Tibial nerve (tissue), 4 donors: ENCODE measurements at regions not wholly inside any gene's neighbourhood (a gene's known extent, or its start where the extent isn't known, plus 50 kb on each side); places are given as distances from the start of the nearest gene placed in this dataset.

Source experiments
- DNase-seq, 2 donors: peaks; one replicate each; pipeline ENCODE4 v3.0.0-alpha.2; 2019; ENCODE audit warnings: low spot score in 2 of 2
- H3K27ac ChIP-seq, 4 donors: fragments of 200-600 bp; sonication (generic) in 3 of 4; one replicate each; pipeline ENCODE4 v1.5.1; 2017 to 2019; ENCODE audit warnings: mild to moderate bottlenecking in 1 of 4
- H3K27me3 ChIP-seq, 2 donors: fragments of 200-600 bp; sonication (generic) in 1 of 2; one replicate each; pipeline versions ENCODE4 v1.5.1 to v1.6.0; 2017 to 2019
- H3K36me3 ChIP-seq, 3 donors: fragments of 200-600 bp; sonication (generic); one replicate each; pipeline ENCODE4 v1.5.1; 2018 to 2019
- H3K4me1 ChIP-seq, 4 donors: fragments of 200-600 bp; sonication (generic) in 3 of 4; one replicate each; pipeline ENCODE4 v1.5.1; 2017 to 2019
- H3K4me3 ChIP-seq, 4 donors: fragments of 200-600 bp; sonication (generic) in 3 of 4; one replicate each; pipeline ENCODE4 v1.5.1; 2017 to 2019; ENCODE audit warnings: mild to moderate bottlenecking in 1 of 4, moderate library complexity in 1 of 4
- H3K9me3 ChIP-seq, 4 donors: fragments of 200-600 bp; sonication (generic) in 3 of 4; one replicate each; pipeline ENCODE4 v1.5.1; 2017 to 2019
- CTCF ChIP-seq, 5 experiments: fragments of 200-600 bp in 3 of 5; fragments of 450-650 bp in 2 of 5; sonication (generic) in 3 of 5; IDR thresholded peaks; one replicate each; pipeline ENCODE4 v1.5.1; 2016 to 2019; ENCODE audit warnings: antibody characterized with exemption in 5 of 5, mild to moderate bottlenecking in 3 of 5, moderate library complexity in 2 of 5
- EP300 ChIP-seq, 2 donors: sonication (generic); formaldehyde crosslinking; IDR thresholded peaks; one replicate each; pipeline ENCODE4 v1.6.1; 2017; ENCODE audit warnings: antibody characterized with exemption in 2 of 2, mild to moderate bottlenecking in 1 of 2
- POLR2A ChIP-seq, 2 donors: fragments of 450-650 bp; IDR thresholded peaks; one replicate each; pipeline ENCODE4 v1.6.1; 2017; ENCODE audit warnings: antibody characterized with exemption in 2 of 2, mild to moderate bottlenecking in 2 of 2, moderate library complexity in 2 of 2
- WGBS, 2 donors: methylation state at CpG; one replicate each; pipeline ENCODE4 v1.1.5; 2018; 5-methylcytosine and 5-hydroxymethylcytosine counted together

- no peak overlapping the region for H3K27ac ChIP-seq
Measured at GRCh38 chr18:77557046-77557587, 307.5 kb downstream of the GALR1 start.

GRCh38 chr18:77559274-77559910 is 309.7 kb downstream of the GALR1 start:
- DNase-seq, result no peak
- Histone ChIP-seq H3K27ac (no peak overlapping the region), H3K4me1 (no peaks in the 10 kb centered on the region), H3K36me3 (no peaks in the 10 kb centered on the region), H3K9me3 (no peaks in the 10 kb centered on the region), H3K4me3 (no peak overlapping the region), H3K27me3 (no peaks in the 10 kb centered on the region)
- 78 to 90% methylated on average over 6 of the region's 6 CpGs for WGBS, 2 donors
- TF ChIP-seq POLR2A (IDR thresholded peaks at IDR 0.05), result no peak
- TF ChIP-seq EP300 (IDR thresholded peaks at IDR 0.05), result no peak
- no peak for TF ChIP-seq CTCF (IDR thresholded peaks at IDR 0.05)

More at GRCh38 chr18:77557046-77557587, 307.5 kb downstream of the GALR1 start:
- no peaks in the 10 kb centered on the region for H3K27me3 ChIP-seq
- H3K36me3 ChIP-seq, result no peaks in the 10 kb centered on the region
- no peak overlapping the region for H3K4me3 ChIP-seq
- no peaks in the 10 kb centered on the region for H3K9me3 ChIP-seq
- H3K4me1 ChIP-seq, result no peaks in the 10 kb centered on the region
- TF ChIP-seq CTCF (IDR thresholded peaks at IDR 0.05) (no peak), EP300 (IDR thresholded peaks at IDR 0.05) (no peak), POLR2A (IDR thresholded peaks at IDR 0.05) (no peak)
- WGBS, 2 donors, result 54 to 57% methylated on average over 7 of the region's 7 CpGs
- DNase-seq, result no peak

- 56 to 61% methylated on average over 3 of the region's 3 CpGs for WGBS, 2 donors
- no peaks in the 10 kb centered on the region for H3K4me1 ChIP-seq
- H3K27me3 ChIP-seq, result no peaks in the 10 kb centered on the region
- no peak overlapping the region for H3K27ac ChIP-seq
- DNase-seq, result no peak
- H3K4me3 ChIP-seq, result no peak overlapping the region
- H3K9me3 ChIP-seq, result no peaks in the 10 kb centered on the region
- no peaks in the 10 kb centered on the region for H3K36me3 ChIP-seq
- TF ChIP-seq CTCF (IDR thresholded peaks at IDR 0.05) (no peak), EP300 (IDR thresholded peaks at IDR 0.05) (no peak), POLR2A (IDR thresholded peaks at IDR 0.05) (no peak)
Measured at GRCh38 chr18:77560341-77560992, 310.8 kb downstream of the GALR1 start.

GRCh38 chr18:77566604-77567003 is 317.0 kb downstream of the GALR1 start:
- TF ChIP-seq EP300 (IDR thresholded peaks at IDR 0.05), result no peak
- TF ChIP-seq CTCF (IDR thresholded peaks at IDR 0.05), result no peak
- no peak for TF ChIP-seq POLR2A (IDR thresholded peaks at IDR 0.05)
- 88 to 94% methylated on average over 9 to 10 of the region's 10 CpGs for whole genome bisulfite sequencing, 2 donors
- Histone ChIP-seq H3K4me1 (no peaks in the 10 kb centered on the region), H3K4me3 (no peak overlapping the region), H3K9me3 (peaks cover 0 to 11% (median 0%) of the 10 kb centered on the region in 4 donors), H3K36me3 (no peaks in the 10 kb centered on the region), H3K27me3 (no peaks in the 10 kb centered on the region), H3K27ac (no peak overlapping the region)
- no peak for DNase-seq

- TF ChIP-seq CTCF (IDR thresholded peaks at IDR 0.05), result no peak
- TF ChIP-seq POLR2A (IDR thresholded peaks at IDR 0.05), result no peak
- no peak for TF ChIP-seq EP300 (IDR thresholded peaks at IDR 0.05)
- WGBS, 2 donors, result 72% methylated on average over 8 of the region's 8 CpGs
Measured at GRCh38 chr18:77567205-77567604, 317.6 kb downstream of the GALR1 start.

More at GRCh38 chr18:77567205-77567604, 317.6 kb downstream of the GALR1 start:
- H3K4me3 ChIP-seq, result no peak overlapping the region
- H3K36me3 ChIP-seq, result no peaks in the 10 kb centered on the region
- no peaks in the 10 kb centered on the region for H3K4me1 ChIP-seq
- no peaks in the 10 kb centered on the region for H3K27me3 ChIP-seq
- H3K9me3 ChIP-seq, result peaks cover 0 to 11% (median 0%) of the 10 kb centered on the region in 4 donors
- DNase-seq, result no peak
- no peak overlapping the region for H3K27ac ChIP-seq
